ENCODE measurements at regions not wholly inside any gene's neighbourhood (a gene's known extent, or its start where the extent isn't known, plus 50 kb on each side); places are given as distances from the start of the nearest gene placed in this dataset.
A peak's percentile ranks its signal among the peaks of the same experiment; 100 is the strongest.

GRCh38 chr11:19510468-19510867 is 202.2 kb upstream of the NAV2 start:
- no peak for TF ChIP-seq CTCF (conservative IDR thresholded peaks at IDR 0.05; ENCODE audit: low read depth, low read length)
- no peak overlapping the region for H3K4me3 ChIP-seq (ENCODE audit: low read depth, low read length)
- no peak for DNase-seq (ENCODE audit: low read depth)

- no peak for TF ChIP-seq CTCF (conservative IDR thresholded peaks at IDR 0.05; ENCODE audit: low read depth, low read length)
- DNase-seq (ENCODE audit: low read depth): no peak
- H3K4me3 ChIP-seq (ENCODE audit: low read depth, low read length): no peak overlapping the region
Measured at GRCh38 chr11:19509215-19509614, 203.4 kb upstream of the NAV2 start.

- DNase-seq (ENCODE audit: low read depth): peak; percentile 13
- TF ChIP-seq CTCF (conservative IDR thresholded peaks at IDR 0.05; ENCODE audit: low read depth, low read length): no peak
- H3K4me3 ChIP-seq (ENCODE audit: low read depth, low read length): no peak overlapping the region
Measured at GRCh38 chr11:19508165-19508564, 204.5 kb upstream of the NAV2 start.

- no peak overlapping the region for H3K4me3 ChIP-seq (ENCODE audit: low read depth, low read length)
- no peak for DNase-seq (ENCODE audit: low read depth)
- no peak for TF ChIP-seq CTCF (conservative IDR thresholded peaks at IDR 0.05; ENCODE audit: low read depth, low read length)
Measured at GRCh38 chr11:19506816-19507486, 205.7 kb upstream of the NAV2 start.

GRCh38 chr11:19502691-19503253 is 209.9 kb upstream of the NAV2 start:
- no peak for DNase-seq (ENCODE audit: low read depth)
- TF ChIP-seq CTCF (conservative IDR thresholded peaks at IDR 0.05; ENCODE audit: low read depth, low read length): no peak

GRCh38 chr11:19501631-19502030 is 211.0 kb upstream of the NAV2 start:
- DNase-seq (ENCODE audit: low read depth): no peak
- no peak for TF ChIP-seq CTCF (conservative IDR thresholded peaks at IDR 0.05; ENCODE audit: low read depth, low read length)
- H3K4me3 ChIP-seq (ENCODE audit: low read depth, low read length): no peak overlapping the region

More at GRCh38 chr11:19502691-19503253, 209.9 kb upstream of the NAV2 start:
- no peak overlapping the region for H3K4me3 ChIP-seq (ENCODE audit: low read depth, low read length)

GRCh38 chr11:19499999-19500398 is 212.6 kb upstream of the NAV2 start:
- no peak overlapping the region for H3K4me3 ChIP-seq (ENCODE audit: low read depth, low read length)
- no peak for TF ChIP-seq CTCF (conservative IDR thresholded peaks at IDR 0.05; ENCODE audit: low read depth, low read length)
- DNase-seq (ENCODE audit: low read depth): peak; percentile 58
